ENCODE measurements at regions not wholly inside any gene's neighbourhood (a gene's known extent, or its start where the extent isn't known, plus 50 kb on each side); places are given as distances from the start of the nearest gene placed in this dataset.

DNA sequence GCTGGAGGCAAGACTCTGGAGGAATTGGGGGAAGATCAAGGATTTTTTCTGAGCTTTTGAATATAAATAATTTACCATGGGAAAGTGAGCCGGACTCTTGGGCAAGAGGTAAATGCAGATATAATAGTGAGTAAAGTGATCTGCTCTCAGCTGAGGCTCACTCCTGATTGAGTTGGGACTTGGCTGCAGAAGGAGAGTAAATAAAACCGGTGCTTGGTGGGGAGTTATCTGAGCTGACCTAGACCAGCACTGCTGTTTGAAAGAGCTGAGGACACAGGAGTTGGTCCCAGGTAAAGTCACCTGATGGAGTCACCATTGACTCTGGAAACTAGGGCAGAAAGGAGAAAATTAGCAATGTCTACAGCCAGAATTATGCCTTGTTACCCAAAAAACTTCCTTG is 57.3 kb upstream of the LRPPRC start:
- TF ChIP-seq POLR2AphosphoS5 (IDR thresholded peaks at IDR 0.05) = no peak
- no peak for TF ChIP-seq CTCF (IDR thresholded peaks at IDR 0.05)
- no peak for TF ChIP-seq EP300 (IDR thresholded peaks at IDR 0.05)
- TF ChIP-seq POLR2A (IDR thresholded peaks at IDR 0.05) = no peak
